ENCODE measurements at regions not wholly inside any gene's neighbourhood (a gene's known extent, or its start where the extent isn't known, plus 50 kb on each side); places are given as distances from the start of the nearest gene placed in this dataset.

- TF ChIP-seq CTCF (conservative IDR thresholded peaks at IDR 0.05) (no peak), ZFX (IDR thresholded peaks at IDR 0.05) (no peak)
Measured at GRCh38 chr9:3740690-3741419, 215.1 kb upstream of the RFX3 start.
